AG04449 (cell line): ENCODE measurements at regions not wholly inside any gene's neighbourhood (a gene's known extent, or its start where the extent isn't known, plus 50 kb on each side); places are given as distances from the start of the nearest gene placed in this dataset.

Experiments
- CTCF ChIA-PET: fragments of 350-600 bp; formaldehyde crosslinking; extraction: SDS; loops from one replicate; lab custom pipeline; 2021; ENCODE audit warnings: antibody characterized with exemption; lab: Yijun Ruan, JAX
- POLR2A ChIA-PET: fragments of 400-600, 350-600 bp; formaldehyde crosslinking; extraction: SDS; loops from one replicate; lab custom pipeline; 2020; ENCODE audit warnings: antibody characterized with exemption, inconsistent platforms; lab: Yijun Ruan, JAX
- DNase-seq: peaks from one replicate; pipeline ENCODE4 v3.0.0-alpha.2; 2010; ENCODE audit warnings: low read depth, low spot score
- H3K4me3 ChIP-seq: 2 replicates; pipeline ENCODE4 v1.5.1; 2011; ENCODE audit warnings: low read depth, mild to moderate bottlenecking, control low read depth, low read length
- CTCF ChIP-seq: IDR thresholded peaks from one replicate; pipeline ENCODE4 v1.5.1; 2011; ENCODE audit warnings: mild to moderate bottlenecking, moderate library complexity, low read length, control low read depth, inconsistent platforms; ENCODE audit not compliant: insufficient read depth; ENCODE audit errors: missing control alignments

GRCh38 chr4:8708401-8709021 lies 115.9 kb downstream of the CPZ start:
- TF ChIP-seq CTCF = no peak
- CTCF ChIA-PET = no interaction called here
- no peak for DNase-seq
- POLR2A ChIA-PET = no interaction called here
- H3K4me3 ChIP-seq = no peak overlapping the region

- ChIA-PET POLR2A (no interaction called here), CTCF (no interaction called here)
- no peak overlapping the region for H3K4me3 ChIP-seq
- no peak for TF ChIP-seq CTCF
- DNase-seq = no peak
Measured at GRCh38 chr4:8707045-8707781, 114.6 kb downstream of the CPZ start.

GRCh38 chr4:8706216-8707044 lies 113.9 kb downstream of the CPZ start:
- no peak overlapping the region for H3K4me3 ChIP-seq
- no peak for TF ChIP-seq CTCF
- POLR2A ChIA-PET = no interaction called here
- CTCF ChIA-PET = no interaction called here
- DNase-seq = no peak

- no peak for DNase-seq
- ChIA-PET CTCF (no interaction called here), POLR2A (interaction anchor here (0.6 kb wide), 1 partner anchor 154 kb away, joined by 3 read pairs; no protein-coding TSS in a partner anchor)
- TF ChIP-seq CTCF = no peak
- H3K4me3 ChIP-seq = no peak overlapping the region
Measured at GRCh38 chr4:8705161-8706145, 112.9 kb downstream of the CPZ start.

- POLR2A ChIA-PET = no interaction called here
- CTCF ChIA-PET = no interaction called here
- TF ChIP-seq CTCF = no peak
- no peak for DNase-seq
- no peak overlapping the region for H3K4me3 ChIP-seq
Measured at GRCh38 chr4:8704632-8705031, 112.1 kb downstream of the CPZ start.
